ENCODE measurements at regions not wholly inside any gene's neighbourhood (a gene's known extent, or its start where the extent isn't known, plus 50 kb on each side); places are given as distances from the start of the nearest gene placed in this dataset.
A peak's percentile ranks its signal among the peaks of the same experiment; 100 is the strongest.
"Not testable (repeated sequence)": the region's sequence is repeated elsewhere in the genome, so short reads cannot be mapped to it uniquely, and the experiment has no call there.

GRCh38 chr11:110347660-110348059, 51.2 kb upstream of the RDX start:
- DNase-seq (ENCODE audit: low read depth in 3 of 3, low spot score in 2 of 3): no peak

GRCh38 chr11:110349138-110349996, 53.0 kb upstream of the RDX start:
- DNase-seq (ENCODE audit: low read depth in 3 of 3, low spot score in 2 of 3): no peak

GRCh38 chr11:110349997-110350383, 53.6 kb upstream of the RDX start:
- not testable (repeated sequence) for DNase-seq (ENCODE audit: low read depth in 3 of 3, low spot score in 2 of 3)

GRCh38 chr11:110355011-110355744, 58.8 kb upstream of the RDX start:
- no peak for DNase-seq (ENCODE audit: low read depth in 3 of 3, low spot score in 2 of 3)

- no peak for DNase-seq (ENCODE audit: low read depth in 3 of 3, low spot score in 2 of 3)
These were observed 60.6 kb upstream of the RDX start for GRCh38 chr11:110356762-110357671.

- no peak for DNase-seq (ENCODE audit: low read depth in 3 of 3, low spot score in 2 of 3)
These were observed 61.9 kb upstream of the RDX start for GRCh38 chr11:110358336-110358735.

GRCh38 chr11:110360781-110361408, 64.5 kb upstream of the RDX start:
- not testable (repeated sequence) for DNase-seq (ENCODE audit: low read depth in 3 of 3, low spot score in 2 of 3)

- DNase-seq (ENCODE audit: low read depth in 3 of 3, low spot score in 2 of 3): peak in 1 of 3 donors; percentile 10
These were observed 66.6 kb upstream of the RDX start for GRCh38 chr11:110362971-110363509.

- DNase-seq (ENCODE audit: low read depth in 3 of 3, low spot score in 2 of 3): no peak
These were observed 63.5 kb upstream of the FDX1 start for GRCh38 chr11:110366291-110366690.

GRCh38 chr11:110367571-110367970, 62.2 kb upstream of the FDX1 start:
- DNase-seq (ENCODE audit: low read depth in 3 of 3, low spot score in 2 of 3): no peak

- DNase-seq (ENCODE audit: low read depth in 3 of 3, low spot score in 2 of 3): no peak
These were observed 58.7 kb upstream of the FDX1 start for GRCh38 chr11:110371084-110371483.

GRCh38 chr11:110373051-110373702, 56.6 kb upstream of the FDX1 start:
- DNase-seq (ENCODE audit: low read depth in 3 of 3, low spot score in 2 of 3): no peak

- DNase-seq (ENCODE audit: low read depth in 3 of 3, low spot score in 2 of 3): no peak
These were observed 54.8 kb upstream of the FDX1 start for GRCh38 chr11:110374921-110375320.

- DNase-seq (ENCODE audit: low read depth in 3 of 3, low spot score in 2 of 3): no peak
These were observed 54.4 kb upstream of the FDX1 start for GRCh38 chr11:110375351-110375750.

GRCh38 chr11:110376021-110376420, 53.7 kb upstream of the FDX1 start:
- DNase-seq (ENCODE audit: low read depth in 3 of 3, low spot score in 2 of 3): no peak

- DNase-seq (ENCODE audit: low read depth in 3 of 3, low spot score in 2 of 3): peak; percentile 56 to 79 (median 77)
These were observed 52.9 kb upstream of the FDX1 start for GRCh38 chr11:110376711-110377324.

- DNase-seq (ENCODE audit: low read depth in 3 of 3, low spot score in 2 of 3): no peak
These were observed 52.3 kb upstream of the FDX1 start for GRCh38 chr11:110377434-110377833.

- no peak for DNase-seq (ENCODE audit: low read depth in 3 of 3, low spot score in 2 of 3)
These were observed 50.5 kb upstream of the FDX1 start for GRCh38 chr11:110379261-110379660.

- DNase-seq (ENCODE audit: low read depth in 3 of 3, low spot score in 2 of 3): no peak
These were observed 49.8 kb upstream of the FDX1 start for GRCh38 chr11:110379936-110380335.
